HFFc6 (cell line): ENCODE measurements at regions not wholly inside any gene's neighbourhood (a gene's known extent, or its start where the extent isn't known, plus 50 kb on each side); places are given as distances from the start of the nearest gene placed in this dataset.
"Not testable (repeated sequence)": the region's sequence is repeated elsewhere in the genome, so short reads cannot be mapped to it uniquely, and the experiment has no call there.

Experiments used
- DNase-seq: peaks from one replicate; pipeline ENCODE4 v3.0.0-alpha.2; 2018
- H3K27ac Mint-ChIP-seq: 2 replicates; pipeline ENCODE4 v1.8.0; 2020; ENCODE audit warnings: mild to moderate bottlenecking, mixed read lengths
- H3K27me3 Mint-ChIP-seq: 2 replicates; pipeline ENCODE4 v1.8.0; 2021; ENCODE audit warnings: mild to moderate bottlenecking, moderate library complexity, mixed read lengths; ENCODE audit not compliant: insufficient read depth
- H3K36me3 Mint-ChIP-seq: 2 replicates; pipeline ENCODE4 v1.8.0; 2021; ENCODE audit warnings: low read depth, mixed read lengths
- H3K4me1 Mint-ChIP-seq: 2 replicates; pipeline ENCODE4 v1.8.0; 2020; ENCODE audit warnings: low read depth, mixed read lengths
- H3K4me3 Mint-ChIP-seq: 2 replicates; pipeline ENCODE4 v1.8.0; 2020; ENCODE audit warnings: mild to moderate bottlenecking, moderate library complexity, mixed read lengths
- H3K9me3 Mint-ChIP-seq: 2 replicates; pipeline ENCODE4 v1.8.0; 2020; ENCODE audit warnings: mild to moderate bottlenecking, mixed read lengths
- CTCF ChIP-seq: fragments of 200-600 bp; sonication (generic); IDR thresholded peaks from 2 replicates; pipeline ENCODE4 v1.5.0; 2021; ENCODE audit warnings: antibody characterized with exemption, mild to moderate bottlenecking

- no peak overlapping the region for H3K4me3 Mint-ChIP-seq
- no peak overlapping the region for H3K27ac Mint-ChIP-seq
- H3K4me1 Mint-ChIP-seq: no peaks in the 10 kb centered on the region
- H3K36me3 Mint-ChIP-seq: no peaks in the 10 kb centered on the region
- peaks cover 15% of the 10 kb centered on the region for H3K27me3 Mint-ChIP-seq
- TF ChIP-seq CTCF: no peak
- H3K9me3 Mint-ChIP-seq: no peaks in the 10 kb centered on the region
- no peak for DNase-seq
Measured at GRCh38 chr12:114605918-114606317, 78.1 kb downstream of the TBX3 start.

- Mint-ChIP-seq H3K4me1 (no peaks in the 10 kb centered on the region), H3K27me3 (peaks cover 13% of the 10 kb centered on the region), H3K4me3 (no peak overlapping the region), H3K27ac (no peak overlapping the region), H3K9me3 (0 out of 2 replicates have a peak, but pooled peaks cover 5% of the 10 kb centered on the region), H3K36me3 (peaks cover 5% of the 10 kb centered on the region; the same call in 1 of the 2 replicates)
- no peak for TF ChIP-seq CTCF
- DNase-seq: no peak
Measured at GRCh38 chr12:114604606-114605005, 79.4 kb downstream of the TBX3 start.

- peaks cover 14% of the 10 kb centered on the region for H3K27me3 Mint-ChIP-seq
- H3K4me3 Mint-ChIP-seq, DNase-seq, H3K36me3 Mint-ChIP-seq, H3K27ac Mint-ChIP-seq, H3K9me3 Mint-ChIP-seq, H3K4me1 Mint-ChIP-seq: not testable (repeated sequence)
Measured at GRCh38 chr12:114600584-114600983, 83.4 kb downstream of the TBX3 start.

- no peak for TF ChIP-seq CTCF
- DNase-seq: no peak
- H3K4me1 Mint-ChIP-seq: no peaks in the 10 kb centered on the region
- no peak overlapping the region for H3K4me3 Mint-ChIP-seq
- H3K9me3 Mint-ChIP-seq: 0 out of 2 replicates have a peak, but pooled peaks cover 5% of the 10 kb centered on the region
- H3K27ac Mint-ChIP-seq: no peak overlapping the region
- peaks cover 13% of the 10 kb centered on the region for H3K27me3 Mint-ChIP-seq
- H3K36me3 Mint-ChIP-seq: peaks cover 5% of the 10 kb centered on the region; the same call in 1 of the 2 replicates
Measured at GRCh38 chr12:114598111-114598510, 85.9 kb downstream of the TBX3 start.

- DNase-seq: no peak
- peaks cover 10% of the 10 kb centered on the region for H3K36me3 Mint-ChIP-seq
- peaks cover 12% of the 10 kb centered on the region for H3K27me3 Mint-ChIP-seq
- no peak for TF ChIP-seq CTCF
- H3K4me3 Mint-ChIP-seq: no peak overlapping the region
- no peak overlapping the region for H3K27ac Mint-ChIP-seq
- H3K9me3 Mint-ChIP-seq: peaks cover 12% of the 10 kb centered on the region
- H3K4me1 Mint-ChIP-seq: no peaks in the 10 kb centered on the region
Measured at GRCh38 chr12:114592946-114593345, 91.0 kb downstream of the TBX3 start.

GRCh38 chr12:114588061-114588460 is 95.9 kb downstream of the TBX3 start:
- no peak overlapping the region for H3K4me3 Mint-ChIP-seq
- TF ChIP-seq CTCF: no peak
- no peak for DNase-seq
- peaks cover 10% of the 10 kb centered on the region for H3K36me3 Mint-ChIP-seq
- peaks cover 12% of the 10 kb centered on the region for H3K9me3 Mint-ChIP-seq
- peaks cover 11% of the 10 kb centered on the region for H3K27me3 Mint-ChIP-seq
- H3K4me1 Mint-ChIP-seq: no peaks in the 10 kb centered on the region
- H3K27ac Mint-ChIP-seq: no peak overlapping the region
